Left colon (tissue), 2 donors: ENCODE measurements at regions not wholly inside any gene's neighbourhood (a gene's known extent, or its start where the extent isn't known, plus 50 kb on each side); places are given as distances from the start of the nearest gene placed in this dataset.

Experiments used
- ATAC-seq: fragments of 200-7000 bp; cut with Tn5 transposase; one replicate; pipeline ENCODE4 v1.9.1; 2020; ENCODE audit warnings: mild to moderate bottlenecking, moderate library complexity
- DNase-seq, 2 donors: peaks; one replicate each; pipeline ENCODE4 v3.0.0-alpha.2; 2020
- intact Hi-C, 2 donors: fragments of 100-400 bp; cut with DNase I in 1 of 2; cut with micrococcal nuclease in 1 of 2; formaldehyde crosslinking; loops; one replicate each; pipeline versions ENCODE4 v1.11.2 to v1.14.0; 2022; cut with DNase I, micrococcal nuclease
- donor health status: DM: no; HTN: no; CAD: no.
- donor health status: DM: yes; HTN: yes; CAD: no.

GRCh38 chr16:65681406-65681805 lies 559.5 kb upstream of the CDH11 start:
- ATAC-seq = no peak
- intact Hi-C loops = no loop called here
- no peak for DNase-seq

GRCh38 chr16:65679785-65680184 lies 557.9 kb upstream of the CDH11 start:
- no peak for DNase-seq
- no peak for ATAC-seq
- intact Hi-C loops = no loop called here

- DNase-seq (no peak), ATAC-seq (no peak)
- intact Hi-C loops = no loop called here
These were observed 553.3 kb upstream of the CDH11 start for GRCh38 chr16:65675161-65675560.

GRCh38 chr16:65672960-65673359 lies 551.1 kb upstream of the CDH11 start:
- DNase-seq (no peak), ATAC-seq (no peak)
- intact Hi-C loops = no loop called here

GRCh38 chr16:65671071-65671470 lies 549.2 kb upstream of the CDH11 start:
- intact Hi-C loops = no loop called here
- DNase-seq (no peak), ATAC-seq (no peak)

- DNase-seq (no peak), ATAC-seq (no peak)
- intact Hi-C loops = no loop called here
These were observed 546.3 kb upstream of the CDH11 start for GRCh38 chr16:65668064-65668595.

GRCh38 chr16:65667011-65667578 lies 545.2 kb upstream of the CDH11 start:
- DNase-seq (no peak), ATAC-seq (no peak)
- intact Hi-C loops = no loop called here

- ATAC-seq (no peak), DNase-seq (no peak)
- intact Hi-C loops = no loop called here
These were observed 544.5 kb upstream of the CDH11 start for GRCh38 chr16:65666132-65666941.

- intact Hi-C loops = no loop called here
- ATAC-seq (no peak), DNase-seq (no peak)
These were observed 543.7 kb upstream of the CDH11 start for GRCh38 chr16:65665586-65665985.

GRCh38 chr16:65663774-65664173 lies 541.9 kb upstream of the CDH11 start:
- ATAC-seq = no peak
- DNase-seq = no peak
- intact Hi-C loops = no loop called here

- ATAC-seq (no peak), DNase-seq (no peak)
- intact Hi-C loops = no loop called here
These were observed 540.4 kb upstream of the CDH11 start for GRCh38 chr16:65662256-65662655.

GRCh38 chr16:65661558-65661957 lies 539.7 kb upstream of the CDH11 start:
- no peak for DNase-seq
- ATAC-seq = no peak
- intact Hi-C loops = no loop called here

GRCh38 chr16:65660390-65660789 lies 538.5 kb upstream of the CDH11 start:
- ATAC-seq = no peak
- intact Hi-C loops = no loop called here
- no peak for DNase-seq

- ATAC-seq (no peak), DNase-seq (no peak)
- intact Hi-C loops = no loop called here
These were observed 537.9 kb upstream of the CDH11 start for GRCh38 chr16:65659758-65660157.

GRCh38 chr16:65658787-65659220 lies 536.9 kb upstream of the CDH11 start:
- ATAC-seq (no peak), DNase-seq (no peak)
- intact Hi-C loops = no loop called here

- intact Hi-C loops = no loop called here
- no peak for ATAC-seq
These were observed 536.5 kb upstream of the CDH11 start for GRCh38 chr16:65658349-65658748.

GRCh38 chr16:65657556-65657955 lies 535.7 kb upstream of the CDH11 start:
- ATAC-seq = no peak
- no peak for DNase-seq
- intact Hi-C loops = no loop called here

More at GRCh38 chr16:65658349-65658748, 536.5 kb upstream of the CDH11 start:
- DNase-seq = no peak

- no peak for DNase-seq
These were observed 535.2 kb upstream of the CDH11 start for GRCh38 chr16:65657071-65657494.

GRCh38 chr16:65655802-65656201 lies 533.9 kb upstream of the CDH11 start:
- DNase-seq (no peak), ATAC-seq (no peak)
- intact Hi-C loops = no loop called here

More at GRCh38 chr16:65657071-65657494, 535.2 kb upstream of the CDH11 start:
- ATAC-seq = no peak
- intact Hi-C loops = no loop called here

- DNase-seq (no peak), ATAC-seq (no peak)
- intact Hi-C loops = no loop called here
These were observed 526.2 kb upstream of the CDH11 start for GRCh38 chr16:65648101-65648500.
